Left ventricle myocardium inferior (tissue), 1 donor: ENCODE measurements at regions not wholly inside any gene's neighbourhood (a gene's known extent, or its start where the extent isn't known, plus 50 kb on each side); places are given as distances from the start of the nearest gene placed in this dataset.

Source experiments
- DNase-seq: peaks from one replicate; pipeline ENCODE4 v3.0.0-alpha.2; 2020
- H3K27ac ChIP-seq: fragments of 200-600 bp; replicated peaks from 2 replicates; pipeline ENCODE4 v1.8.0; 2021
- H3K27me3 ChIP-seq: fragments of 200-600 bp; 2 replicates; pipeline ENCODE4 v1.8.0; 2021; ENCODE audit warnings: low read depth
- H3K36me3 ChIP-seq: fragments of 200-600 bp; 2 replicates; pipeline ENCODE4 v1.8.0; 2021
- H3K4me1 ChIP-seq: fragments of 200-600 bp; 2 replicates; pipeline ENCODE4 v1.8.0; 2021
- H3K4me3 ChIP-seq: fragments of 200-600 bp; 2 replicates; pipeline ENCODE4 v1.8.0; 2021; ENCODE audit warnings: mild to moderate bottlenecking, moderate library complexity
- H3K9me3 ChIP-seq: fragments of 200-600 bp; replicated peaks from 2 replicates; pipeline ENCODE4 v1.8.0; 2021
- CTCF ChIP-seq: fragments of 200-600 bp; IDR thresholded peaks from 2 replicates; pipeline ENCODE4 v1.8.0; 2021; ENCODE audit warnings: antibody characterized with exemption, mild to moderate bottlenecking, borderline replicate concordance
- intact Hi-C: fragments of 100-400 bp; cut with micrococcal nuclease; formaldehyde crosslinking; loops from one replicate; pipeline ENCODE4 v1.11.0; 2022
- donor health status: DM: no; HTN: yes; CAD: no; lungs with severe emphysema.

GRCh38 chr1:242712248-242712647 lies 187.8 kb upstream of the PLD5 start:
- Histone ChIP-seq H3K36me3 (no peaks in the 10 kb centered on the region), H3K27ac (no peak overlapping the region), H3K4me3 (no peak overlapping the region), H3K9me3 (no peaks in the 10 kb centered on the region), H3K27me3 (no peaks in the 10 kb centered on the region), H3K4me1 (no peaks in the 10 kb centered on the region)
- TF ChIP-seq CTCF, result no peak
- intact Hi-C loops, result no loop called here
- DNase-seq, result no peak

GRCh38 chr1:242710847-242711246 lies 186.3 kb upstream of the PLD5 start:
- intact Hi-C loops, result no loop called here
- DNase-seq, result no peak
- TF ChIP-seq CTCF, result no peak

GRCh38 chr1:242710286-242710685 lies 185.8 kb upstream of the PLD5 start:
- no peak overlapping the region for H3K4me3 ChIP-seq
- no peaks in the 10 kb centered on the region for H3K36me3 ChIP-seq
- no peak for DNase-seq
- no peak overlapping the region for H3K27ac ChIP-seq
- no peak for TF ChIP-seq CTCF
- H3K27me3 ChIP-seq, result no peaks in the 10 kb centered on the region
- intact Hi-C loops, result no loop called here
- no peaks in the 10 kb centered on the region for H3K4me1 ChIP-seq
- no peaks in the 10 kb centered on the region for H3K9me3 ChIP-seq

More at GRCh38 chr1:242710847-242711246, 186.3 kb upstream of the PLD5 start:
- Histone ChIP-seq H3K27ac (no peak overlapping the region), H3K4me3 (no peak overlapping the region), H3K36me3 (no peaks in the 10 kb centered on the region), H3K27me3 (no peaks in the 10 kb centered on the region), H3K4me1 (no peaks in the 10 kb centered on the region), H3K9me3 (no peaks in the 10 kb centered on the region)

- Histone ChIP-seq H3K27ac (no peak overlapping the region), H3K4me3 (no peak overlapping the region), H3K27me3 (no peaks in the 10 kb centered on the region), H3K9me3 (no peaks in the 10 kb centered on the region), H3K4me1 (no peaks in the 10 kb centered on the region), H3K36me3 (no peaks in the 10 kb centered on the region)
- TF ChIP-seq CTCF, result no peak
- intact Hi-C loops, result no loop called here
- DNase-seq, result no peak
Measured at GRCh38 chr1:242703467-242703866, 179.0 kb upstream of the PLD5 start.

GRCh38 chr1:242692988-242693387 lies 168.5 kb upstream of the PLD5 start:
- Histone ChIP-seq H3K4me3 (no peak overlapping the region), H3K4me1 (peaks cover 7% of the 10 kb centered on the region), H3K27me3 (no peaks in the 10 kb centered on the region), H3K36me3 (no peaks in the 10 kb centered on the region), H3K27ac (no peak overlapping the region), H3K9me3 (no peaks in the 10 kb centered on the region)
- no peak for DNase-seq
- TF ChIP-seq CTCF, result no peak
- intact Hi-C loops, result no loop called here

- Histone ChIP-seq H3K27ac (no peak overlapping the region), H3K4me1 (peaks cover 7% of the 10 kb centered on the region), H3K9me3 (no peaks in the 10 kb centered on the region), H3K4me3 (no peak overlapping the region), H3K27me3 (no peaks in the 10 kb centered on the region), H3K36me3 (no peaks in the 10 kb centered on the region)
- no peak for TF ChIP-seq CTCF
- intact Hi-C loops, result no loop called here
- DNase-seq, result no peak
Measured at GRCh38 chr1:242691610-242691945, 167.1 kb upstream of the PLD5 start.
